Astrocyte of the cerebellum (primary cell): ENCODE measurements at regions not wholly inside any gene's neighbourhood (a gene's known extent, or its start where the extent isn't known, plus 50 kb on each side); places are given as distances from the start of the nearest gene placed in this dataset.
"Not testable (repeated sequence)": the region's sequence is repeated elsewhere in the genome, so short reads cannot be mapped to it uniquely, and the experiment has no call there.

Experiments used
- DNase-seq: peaks from one replicate; pipeline ENCODE4 v3.0.0-alpha.2; 2011; ENCODE audit warnings: low read depth
- H3K4me3 ChIP-seq: 2 replicates; pipeline ENCODE4 v1.5.1; 2011; ENCODE audit warnings: mild to moderate bottlenecking, low read depth, low read length, moderate library complexity
- in situ Hi-C: cut with HindIII; loops from 2 replicates; pipeline ENCODE4 v1.10.0; 2017; ENCODE audit warnings: low sequenced_read_pairs
- TF ChIP-seq, protein P1 (sequence below): IDR thresholded peaks from 2 replicates; pipeline ENCODE4 v1.5.1; 2012; ENCODE audit warnings: low read length, low read depth, moderate library complexity, mild to moderate bottlenecking; ENCODE audit errors: missing control alignments

DNA sequence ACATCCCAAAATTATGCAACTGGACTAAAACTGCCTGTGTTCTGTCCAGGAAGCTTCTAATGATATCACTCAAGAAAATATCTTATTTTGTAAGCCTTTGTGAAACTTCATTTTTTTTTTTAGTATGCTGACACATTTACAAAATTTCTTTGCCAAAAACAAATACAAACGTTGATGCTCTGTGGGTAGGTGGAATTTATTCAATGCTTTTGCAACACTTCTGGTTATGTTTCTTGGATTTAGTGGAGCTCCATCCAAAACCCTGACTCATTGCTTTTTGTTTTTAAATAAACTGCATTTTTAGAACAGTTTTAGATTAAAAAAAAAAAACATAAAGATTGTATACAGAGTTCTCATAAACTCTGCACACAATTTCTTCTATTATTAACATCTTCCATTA is 250.9 kb upstream of the MAOA start:
- TF ChIP-seq, protein P1, sequence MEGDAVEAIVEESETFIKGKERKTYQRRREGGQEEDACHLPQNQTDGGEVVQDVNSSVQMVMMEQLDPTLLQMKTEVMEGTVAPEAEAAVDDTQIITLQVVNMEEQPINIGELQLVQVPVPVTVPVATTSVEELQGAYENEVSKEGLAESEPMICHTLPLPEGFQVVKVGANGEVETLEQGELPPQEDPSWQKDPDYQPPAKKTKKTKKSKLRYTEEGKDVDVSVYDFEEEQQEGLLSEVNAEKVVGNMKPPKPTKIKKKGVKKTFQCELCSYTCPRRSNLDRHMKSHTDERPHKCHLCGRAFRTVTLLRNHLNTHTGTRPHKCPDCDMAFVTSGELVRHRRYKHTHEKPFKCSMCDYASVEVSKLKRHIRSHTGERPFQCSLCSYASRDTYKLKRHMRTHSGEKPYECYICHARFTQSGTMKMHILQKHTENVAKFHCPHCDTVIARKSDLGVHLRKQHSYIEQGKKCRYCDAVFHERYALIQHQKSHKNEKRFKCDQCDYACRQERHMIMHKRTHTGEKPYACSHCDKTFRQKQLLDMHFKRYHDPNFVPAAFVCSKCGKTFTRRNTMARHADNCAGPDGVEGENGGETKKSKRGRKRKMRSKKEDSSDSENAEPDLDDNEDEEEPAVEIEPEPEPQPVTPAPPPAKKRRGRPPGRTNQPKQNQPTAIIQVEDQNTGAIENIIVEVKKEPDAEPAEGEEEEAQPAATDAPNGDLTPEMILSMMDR: no peak
- in situ Hi-C loops: no loop called here
- H3K4me3 ChIP-seq: no peak overlapping the region
- no peak for DNase-seq

DNA sequence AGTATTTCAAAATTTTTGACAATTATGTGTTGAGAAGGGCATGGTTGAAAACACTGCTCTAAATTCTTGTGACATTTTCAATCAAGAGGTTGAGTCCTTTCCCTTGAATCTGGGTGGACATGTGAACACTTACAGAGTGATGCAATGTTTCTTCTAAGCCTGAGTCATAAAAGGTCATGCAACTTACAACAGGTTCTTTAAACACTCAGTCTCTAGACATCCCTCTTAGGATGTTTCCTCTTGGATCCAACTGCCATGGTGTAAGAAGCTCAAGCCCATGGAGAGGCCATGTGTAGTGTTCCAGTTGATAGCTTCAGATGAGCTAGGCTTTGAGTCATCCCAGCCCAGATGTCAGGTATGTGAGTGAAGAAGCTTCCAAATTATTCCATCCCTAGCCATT is 232.2 kb upstream of the MAOA start:
- in situ Hi-C loops: no loop called here
- H3K4me3 ChIP-seq: no peak overlapping the region
- TF ChIP-seq, protein P1: no peak
- no peak for DNase-seq

DNA sequence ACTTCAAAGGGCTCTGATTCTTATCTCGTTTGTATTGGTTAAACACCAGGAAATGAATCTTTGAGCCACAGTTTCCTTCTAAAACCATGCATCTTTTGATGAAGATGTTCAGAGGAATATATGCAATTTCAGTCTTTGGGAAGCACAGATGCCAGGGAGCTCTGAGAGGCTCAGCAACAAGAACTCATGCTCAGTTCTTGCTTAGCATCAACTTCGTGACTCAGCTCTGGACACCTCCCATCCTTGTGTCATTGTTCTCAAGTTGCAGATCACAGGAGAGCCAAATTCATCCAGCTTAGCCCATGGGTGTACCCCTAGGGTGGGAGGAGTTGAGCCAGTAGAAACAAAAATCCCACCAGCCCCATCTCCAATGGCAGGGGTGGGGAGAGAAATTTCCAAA is 219.6 kb upstream of the MAOA start:
- no peak for DNase-seq

DNA sequence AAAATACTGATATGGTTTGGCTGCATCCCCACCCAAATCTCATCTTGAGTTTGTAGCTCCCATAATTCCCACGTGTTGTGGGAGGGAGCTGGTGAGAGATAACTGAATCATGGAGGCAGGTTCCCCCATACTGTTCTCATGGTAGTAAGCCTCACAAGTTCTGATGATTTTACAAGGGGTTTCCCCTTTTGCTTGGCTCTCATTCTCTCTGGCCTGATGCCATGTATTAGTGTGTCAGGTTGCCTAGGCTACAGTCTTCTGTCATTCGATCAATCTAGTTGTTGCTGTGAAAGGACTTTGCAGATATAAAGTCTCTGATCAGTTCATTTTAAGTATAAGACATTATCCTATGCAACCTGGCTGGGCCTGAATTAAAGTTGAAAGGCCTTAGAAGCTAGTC is 209.3 kb upstream of the MAOA start:
- DNase-seq: no peak
- TF ChIP-seq, protein P1: no peak
- in situ Hi-C loops: no loop called here

More for the DNA sequence above, 219.6 kb upstream of the MAOA start:
- no peak overlapping the region for H3K4me3 ChIP-seq
- TF ChIP-seq, protein P1: no peak
- in situ Hi-C loops: no loop called here

DNA sequence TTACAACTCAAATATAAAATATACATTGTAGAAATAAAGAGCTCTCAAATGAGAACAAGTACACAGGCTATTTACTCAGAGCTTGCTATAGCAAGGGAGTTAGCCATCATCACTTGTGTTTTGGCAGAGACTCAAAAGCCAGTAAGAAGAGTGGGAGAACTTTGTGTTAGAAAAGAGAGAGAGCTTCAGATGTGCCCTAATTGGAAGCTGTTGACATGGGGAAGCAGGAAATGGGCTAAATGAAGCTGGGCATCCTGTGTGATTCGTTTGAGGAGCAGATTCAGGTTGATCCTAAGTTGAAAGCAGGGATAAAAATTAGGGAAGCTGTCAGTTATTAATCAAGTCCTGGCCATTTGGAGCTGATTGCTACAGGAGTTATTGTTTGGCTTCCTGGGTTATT is 207.4 kb upstream of the MAOA start:
- in situ Hi-C loops: no loop called here
- TF ChIP-seq, protein P1: no peak
- no peak for DNase-seq
- H3K4me3 ChIP-seq: no peak overlapping the region

More for the DNA sequence above, 209.3 kb upstream of the MAOA start:
- no peak overlapping the region for H3K4me3 ChIP-seq

DNA sequence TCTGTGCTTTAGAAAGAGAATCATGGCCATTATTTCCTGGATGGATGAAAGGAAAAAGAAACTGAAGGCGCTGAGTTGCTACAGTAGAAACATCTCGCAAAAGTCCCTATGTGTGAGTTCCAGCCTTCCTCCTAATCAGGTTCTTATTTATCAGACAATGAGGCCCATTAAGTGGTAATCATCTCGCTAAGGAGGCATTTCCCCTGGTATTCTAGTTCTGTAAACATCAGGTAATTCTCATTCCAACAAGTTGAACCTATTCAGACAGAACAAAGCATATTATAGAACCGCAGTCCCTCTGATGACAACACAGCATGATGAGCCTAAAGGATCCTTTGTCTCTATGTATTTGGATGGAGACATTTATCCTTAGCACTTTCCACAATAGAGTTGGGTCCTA is 205.7 kb upstream of the MAOA start:
- no peak for DNase-seq
- in situ Hi-C loops: no loop called here
- H3K4me3 ChIP-seq: no peak overlapping the region
- TF ChIP-seq, protein P1: no peak

DNA sequence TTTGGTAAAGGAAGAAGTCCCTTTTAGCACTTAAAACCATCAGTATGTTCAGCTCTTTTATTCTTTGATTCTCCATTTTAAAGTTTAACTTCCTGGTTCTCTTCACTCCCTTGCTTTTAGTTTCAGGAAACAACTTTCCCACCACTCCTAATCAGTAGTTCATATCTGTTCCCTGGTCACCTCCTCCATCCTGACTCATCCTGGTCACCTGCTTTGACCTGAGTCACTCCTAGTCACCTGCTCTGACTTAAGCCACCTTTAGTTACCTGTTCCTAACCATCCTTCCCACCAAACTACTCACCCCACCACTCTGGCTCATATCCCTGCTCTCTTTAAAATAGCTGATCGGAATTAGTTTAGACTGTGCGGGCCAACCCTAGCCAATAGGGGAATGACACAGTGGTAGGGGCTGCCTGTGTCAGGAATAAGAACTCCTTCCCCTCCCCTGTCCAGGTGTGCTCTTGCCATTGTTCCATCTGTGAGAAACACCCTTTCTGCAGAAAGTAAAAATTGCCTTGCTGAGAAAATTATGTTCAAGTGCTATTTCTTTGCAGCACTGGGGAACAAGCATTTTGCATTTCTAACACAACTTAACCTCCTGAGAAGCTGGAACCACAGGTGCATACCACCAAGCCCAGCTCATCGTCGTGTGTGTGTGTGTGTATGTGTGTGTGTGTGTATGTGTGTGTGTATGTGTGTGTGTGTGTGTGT is 204.0 kb upstream of the MAOA start:
- H3K4me3 ChIP-seq, in situ Hi-C loops, DNase-seq: not testable (repeated sequence)
